Epithelial cell of esophagus (primary cell): ENCODE measurements at regions not wholly inside any gene's neighbourhood (a gene's known extent, or its start where the extent isn't known, plus 50 kb on each side); places are given as distances from the start of the nearest gene placed in this dataset.

Source experiments
- DNase-seq: peaks from one replicate; pipeline ENCODE4 v3.0.0; 2010; ENCODE audit warnings: low read depth
- H3K4me3 ChIP-seq: 2 replicates; pipeline ENCODE4 v1.5.1; 2011; ENCODE audit warnings: mild to moderate bottlenecking, low read length, control low read depth
- CTCF ChIP-seq: IDR thresholded peaks from 2 replicates; pipeline ENCODE4 v1.5.1; 2011; ENCODE audit warnings: low read depth, mild to moderate bottlenecking, low read length, control low read depth, inconsistent platforms; ENCODE audit not compliant: insufficient read depth; ENCODE audit errors: missing control alignments

- TF ChIP-seq CTCF: no peak
- DNase-seq: no peak
- no peak overlapping the region for H3K4me3 ChIP-seq
These were observed 292.1 kb upstream of the CDH4 start for GRCh38 chr20:60959971-60960370.

GRCh38 chr20:60960500-60960899, 291.6 kb upstream of the CDH4 start:
- no peak for DNase-seq
- TF ChIP-seq CTCF: no peak
- no peak overlapping the region for H3K4me3 ChIP-seq

- no peak for DNase-seq
- TF ChIP-seq CTCF: no peak
- no peak overlapping the region for H3K4me3 ChIP-seq
These were observed 290.5 kb upstream of the CDH4 start for GRCh38 chr20:60961551-60961950.

GRCh38 chr20:60962367-60963045, 289.6 kb upstream of the CDH4 start:
- H3K4me3 ChIP-seq: no peak overlapping the region
- no peak for TF ChIP-seq CTCF
- DNase-seq: no peak

- no peak for DNase-seq
- TF ChIP-seq CTCF: no peak
- H3K4me3 ChIP-seq: no peak overlapping the region
These were observed 288.9 kb upstream of the CDH4 start for GRCh38 chr20:60963146-60963545.

GRCh38 chr20:60964911-60965310, 287.1 kb upstream of the CDH4 start:
- no peak for DNase-seq
- TF ChIP-seq CTCF: no peak
- no peak overlapping the region for H3K4me3 ChIP-seq

GRCh38 chr20:60966031-60966430, 286.0 kb upstream of the CDH4 start:
- DNase-seq: no peak
- no peak for TF ChIP-seq CTCF
- H3K4me3 ChIP-seq: no peak overlapping the region
